ENCODE measurements at regions not wholly inside any gene's neighbourhood (a gene's known extent, or its start where the extent isn't known, plus 50 kb on each side); places are given as distances from the start of the nearest gene placed in this dataset.

DNA sequence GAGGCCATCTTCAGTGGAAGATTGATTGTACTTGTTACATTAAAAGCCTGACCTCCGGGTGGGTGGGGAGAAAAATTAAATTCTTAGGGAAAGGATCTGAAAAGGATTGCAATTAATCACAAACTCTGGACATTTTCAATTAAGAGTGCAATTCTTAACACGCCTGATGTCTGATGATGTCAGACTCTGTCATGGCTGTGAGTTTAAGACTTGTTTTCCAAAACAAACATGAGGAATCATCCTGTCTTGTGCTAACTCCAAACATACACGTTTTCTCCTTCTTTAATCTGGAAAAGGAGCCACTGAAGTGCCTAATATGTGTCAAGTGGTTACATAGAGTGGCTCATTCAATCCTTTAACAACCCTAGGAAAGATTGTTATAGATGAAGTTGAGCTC is 60.4 kb upstream of the SMIM23 start:
- no peak overlapping the region for H4K5ac ChIP-seq (ENCODE audit: insufficient read length, low read depth, low read length)
- TF ChIP-seq, protein P1, sequence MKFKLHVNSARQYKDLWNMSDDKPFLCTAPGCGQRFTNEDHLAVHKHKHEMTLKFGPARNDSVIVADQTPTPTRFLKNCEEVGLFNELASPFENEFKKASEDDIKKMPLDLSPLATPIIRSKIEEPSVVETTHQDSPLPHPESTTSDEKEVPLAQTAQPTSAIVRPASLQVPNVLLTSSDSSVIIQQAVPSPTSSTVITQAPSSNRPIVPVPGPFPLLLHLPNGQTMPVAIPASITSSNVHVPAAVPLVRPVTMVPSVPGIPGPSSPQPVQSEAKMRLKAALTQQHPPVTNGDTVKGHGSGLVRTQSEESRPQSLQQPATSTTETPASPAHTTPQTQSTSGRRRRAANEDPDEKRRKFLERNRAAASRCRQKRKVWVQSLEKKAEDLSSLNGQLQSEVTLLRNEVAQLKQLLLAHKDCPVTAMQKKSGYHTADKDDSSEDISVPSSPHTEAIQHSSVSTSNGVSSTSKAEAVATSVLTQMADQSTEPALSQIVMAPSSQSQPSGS (IDR thresholded peaks at IDR 0.05; ENCODE audit: low read length), result no peak
- no peak for TF ChIP-seq POLR2AphosphoS5 (IDR thresholded peaks at IDR 0.05; ENCODE audit: low read depth, low read length)
- TF ChIP-seq, protein P2, sequence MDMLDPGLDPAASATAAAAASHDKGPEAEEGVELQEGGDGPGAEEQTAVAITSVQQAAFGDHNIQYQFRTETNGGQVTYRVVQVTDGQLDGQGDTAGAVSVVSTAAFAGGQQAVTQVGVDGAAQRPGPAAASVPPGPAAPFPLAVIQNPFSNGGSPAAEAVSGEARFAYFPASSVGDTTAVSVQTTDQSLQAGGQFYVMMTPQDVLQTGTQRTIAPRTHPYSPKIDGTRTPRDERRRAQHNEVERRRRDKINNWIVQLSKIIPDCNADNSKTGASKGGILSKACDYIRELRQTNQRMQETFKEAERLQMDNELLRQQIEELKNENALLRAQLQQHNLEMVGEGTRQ (IDR thresholded peaks at IDR 0.05; ENCODE audit: low read length), result no peak
- no peak for TF ChIP-seq SIN3A (conservative IDR thresholded peaks at IDR 0.05 in 1 of 2, IDR thresholded peaks at IDR 0.05 in 1 of 2; ENCODE audit: low read depth in 1 of 2, low read length in 2 of 2)
- TF ChIP-seq, protein P3, sequence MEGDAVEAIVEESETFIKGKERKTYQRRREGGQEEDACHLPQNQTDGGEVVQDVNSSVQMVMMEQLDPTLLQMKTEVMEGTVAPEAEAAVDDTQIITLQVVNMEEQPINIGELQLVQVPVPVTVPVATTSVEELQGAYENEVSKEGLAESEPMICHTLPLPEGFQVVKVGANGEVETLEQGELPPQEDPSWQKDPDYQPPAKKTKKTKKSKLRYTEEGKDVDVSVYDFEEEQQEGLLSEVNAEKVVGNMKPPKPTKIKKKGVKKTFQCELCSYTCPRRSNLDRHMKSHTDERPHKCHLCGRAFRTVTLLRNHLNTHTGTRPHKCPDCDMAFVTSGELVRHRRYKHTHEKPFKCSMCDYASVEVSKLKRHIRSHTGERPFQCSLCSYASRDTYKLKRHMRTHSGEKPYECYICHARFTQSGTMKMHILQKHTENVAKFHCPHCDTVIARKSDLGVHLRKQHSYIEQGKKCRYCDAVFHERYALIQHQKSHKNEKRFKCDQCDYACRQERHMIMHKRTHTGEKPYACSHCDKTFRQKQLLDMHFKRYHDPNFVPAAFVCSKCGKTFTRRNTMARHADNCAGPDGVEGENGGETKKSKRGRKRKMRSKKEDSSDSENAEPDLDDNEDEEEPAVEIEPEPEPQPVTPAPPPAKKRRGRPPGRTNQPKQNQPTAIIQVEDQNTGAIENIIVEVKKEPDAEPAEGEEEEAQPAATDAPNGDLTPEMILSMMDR (IDR thresholded peaks at IDR 0.05; ENCODE audit: control extremely low read depth in 1 of 3, insufficient read depth in 1 of 3, low read depth in 1 of 3, low read length in 3 of 3), result no peak
- TF ChIP-seq NRF1 (IDR thresholded peaks at IDR 0.05; ENCODE audit: low read depth, low read length), result no peak
- TF ChIP-seq JUND (IDR thresholded peaks at IDR 0.05; ENCODE audit: low read length), result no peak
- no peak overlapping the region for H2BK12ac ChIP-seq (ENCODE audit: low read depth, low read length)
- no peaks in the 10 kb centered on the region for H3K27me3 ChIP-seq (replicated peaks in 1 of 4; ENCODE audit: control insufficient read depth in 3 of 4, extremely low read depth in 1 of 4, insufficient read depth in 3 of 4, low read length in 3 of 4)
- POLR2A ChIA-PET (ENCODE audit: partially characterized antibody), result no interaction called here
- H3K4ac ChIP-seq (replicated peaks; ENCODE audit: insufficient read length, low read depth, low read length), result no peak overlapping the region
- DNase-seq (ENCODE audit: low read depth in 1 of 2, low spot score in 2 of 2), result no peak
- H3K4me1 ChIP-seq (replicated peaks in 1 of 4; ENCODE audit: control insufficient read depth in 3 of 4, insufficient read depth in 4 of 4, low read length in 3 of 4), result peaks cover 0 to 8% (median 3%) of the 10 kb centered on the region in 4 experiments; a peak in 3 of 7 replicates
- H3K9ac ChIP-seq (replicated peaks in 1 of 4; ENCODE audit: extremely low read depth in 1 of 4, low read depth in 3 of 4, low read length in 3 of 4), result no peak overlapping the region
- no peak overlapping the region for H2BK20ac ChIP-seq (ENCODE audit: low read length)
- H3K23ac ChIP-seq (ENCODE audit: insufficient read length), result no peak overlapping the region
- H2BK120ac ChIP-seq (replicated peaks; ENCODE audit: low read depth, low read length), result no peak overlapping the region
- no peak overlapping the region for H4K91ac ChIP-seq (replicated peaks; ENCODE audit: insufficient read length, low read length)
- H3K27ac ChIP-seq (ENCODE audit: low read depth, low read length), result no peak overlapping the region
- FAIRE-seq, result no peak
- CTCF ChIA-PET (ENCODE audit: partially characterized antibody), result interaction anchor here (1.8 kb wide), 1 partner anchor 13 kb away, joined by 5 read pairs; no protein-coding TSS in a partner anchor
- H2BK15ac ChIP-seq (ENCODE audit: low read length), result no peak overlapping the region
- H3K4me2 ChIP-seq (ENCODE audit: insufficient read depth in 1 of 2, low read depth in 2 of 2, low read length in 2 of 2), result no peak overlapping the region
- H3K79me2 ChIP-seq (ENCODE audit: control insufficient read depth in 1 of 2, insufficient read depth in 2 of 2, low read length in 2 of 2), result no peaks in the 10 kb centered on the region
- no peak overlapping the region for H3K4me3 ChIP-seq (ENCODE audit: extremely low read depth in 1 of 4, insufficient read depth in 2 of 4, low read depth in 3 of 4, low read length in 4 of 4)
- no peak overlapping the region for H3K18ac ChIP-seq (ENCODE audit: extremely low read depth, low read length)
- 0 out of 4 replicates have a peak, but pooled peaks cover 0 to 2% of the 10 kb centered on the region in 2 experiments for H3K9me3 ChIP-seq (ENCODE audit: insufficient read depth in 2 of 2, low read depth in 1 of 2, low read length in 1 of 2)
- H2BK5ac ChIP-seq (ENCODE audit: low read depth, low read length), result no peak overlapping the region
- peaks cover 0 to 2% of the 10 kb centered on the region in 2 experiments for H4K20me1 ChIP-seq (replicated peaks in 1 of 2; ENCODE audit: control insufficient read depth in 1 of 2, insufficient read depth in 2 of 2, low read length in 2 of 2)
- H3K36me3 ChIP-seq (ENCODE audit: control insufficient read depth in 2 of 4, insufficient read depth in 4 of 4, low read length in 3 of 4), result no peaks in the 10 kb centered on the region
- H2AK5ac ChIP-seq (ENCODE audit: low read depth, low read length), result no peak overlapping the region
- no peaks in the 10 kb centered on the region for H3K79me1 ChIP-seq (ENCODE audit: low read depth, low read length)
- H2AFZ ChIP-seq (ENCODE audit: low read length), result no peak overlapping the region
- no peak overlapping the region for H4K8ac ChIP-seq (ENCODE audit: extremely low read depth, insufficient read depth, low read length)
- H3K14ac ChIP-seq (ENCODE audit: insufficient read length), result no peak overlapping the region
- H3K56ac ChIP-seq (replicated peaks; ENCODE audit: insufficient read length, low read depth, low read length), result no peak overlapping the region
- WGBS, 2 experiments (ENCODE audit: extremely low coverage in 1 of 2, insufficient coverage in 1 of 2, insufficient read length in 1 of 2, insufficient replicate concordance in 2 of 2, low coverage in 1 of 2, low lambda C conversion rate in 2 of 2, missing lambda C conversion rate in 1 of 2), result 86% methylated on average over 3 of the region's 3 CpGs; no CpG with 5 or more reads in 1 of the 2 experiments
- H3K23me2 ChIP-seq (ENCODE audit: low read depth, low read length), result no peaks in the 10 kb centered on the region

Measured in H1 (cell line).